CD14-positive monocyte (primary cell): ENCODE measurements at regions not wholly inside any gene's neighbourhood (a gene's known extent, or its start where the extent isn't known, plus 50 kb on each side); places are given as distances from the start of the nearest gene placed in this dataset.

Experiments used
- DNase-seq, 3 donors: peaks; one replicate each; pipeline ENCODE4 v3.0.0-alpha.2; 2011 to 2022
- H2AFZ ChIP-seq: 2 replicates; pipeline ENCODE4 v1.6.0; 2012; ENCODE audit warnings: mild to moderate bottlenecking, low read depth, low read length, inconsistent platforms; ENCODE audit not compliant: insufficient read depth, poor library complexity, severe bottlenecking
- H3K27ac ChIP-seq, 2 donors: 1 replicate in 1 of 2; 2 replicates in 1 of 2; pipeline ENCODE4 v1.5.1; 2012 to 2013; ENCODE audit warnings: low read length in 2 of 2, control low read depth in 1 of 2, inconsistent platforms in 1 of 2, low read depth in 1 of 2, mild to moderate bottlenecking in 1 of 2
- H3K27me3 ChIP-seq, 2 donors: one replicate each; pipeline versions ENCODE4 v1.6.0 to v1.6.1; 2011 to 2013; ENCODE audit warnings: low read length in 2 of 2; ENCODE audit not compliant: control insufficient read depth in 2 of 2, insufficient read depth in 2 of 2
- H3K36me3 ChIP-seq, 2 donors: replicated peaks in 1 of 2; 1 replicate in 1 of 2; 2 replicates in 1 of 2; pipeline versions ENCODE4 v1.5.1 to v1.6.1; 2012 to 2013; ENCODE audit warnings: low read length in 2 of 2, control low read depth in 1 of 2, inconsistent platforms in 1 of 2, mild to moderate bottlenecking in 1 of 2; ENCODE audit not compliant: insufficient read depth in 2 of 2, control insufficient read depth in 1 of 2
- H3K4me1 ChIP-seq, 2 donors: 1 replicate in 1 of 2; 2 replicates in 1 of 2; pipeline versions ENCODE4 v1.5.1 to v1.6.1; 2012 to 2013; ENCODE audit warnings: low read length in 2 of 2, control low read depth in 1 of 2, inconsistent platforms in 1 of 2, mild to moderate bottlenecking in 1 of 2, moderate library complexity in 1 of 2; ENCODE audit not compliant: insufficient read depth in 2 of 2, control insufficient read depth in 1 of 2
- H3K4me2 ChIP-seq: replicated peaks from 2 replicates; pipeline ENCODE3; 2012; ENCODE audit warnings: low read length, moderate library complexity, mild to moderate bottlenecking; ENCODE audit not compliant: poor library complexity, severe bottlenecking; ENCODE audit errors: extremely low read depth
- H3K4me3 ChIP-seq, 3 experiments: fragments of 200-600 bp in 1 of 3; sonication (generic) in 1 of 3; replicated peaks in 1 of 3; 1 replicate in 2 of 3; 2 replicates in 1 of 3; pipeline ENCODE4 v1.5.1; 2011 to 2013; ENCODE audit warnings: low read length in 3 of 3, mild to moderate bottlenecking in 3 of 3, control low read depth in 2 of 3, low read depth in 2 of 3, inconsistent platforms in 1 of 3, moderate library complexity in 1 of 3
- H3K79me2 ChIP-seq: 2 replicates; pipeline ENCODE4 v1.6.0; 2012; ENCODE audit warnings: mild to moderate bottlenecking, control low read depth, inconsistent platforms, low read length, moderate library complexity; ENCODE audit not compliant: insufficient read depth
- H3K9ac ChIP-seq: 2 replicates; pipeline ENCODE4 v1.6.0; 2017; ENCODE audit warnings: low read length, mild to moderate bottlenecking; ENCODE audit not compliant: insufficient read depth, poor library complexity, severe bottlenecking
- H3K9me3 ChIP-seq, 2 donors: replicated peaks in 1 of 2; 1 replicate in 1 of 2; 2 replicates in 1 of 2; pipeline versions ENCODE4 v1.5.1 to v1.6.1; 2012 to 2013; ENCODE audit warnings: low read length in 2 of 2, control low read depth in 1 of 2; ENCODE audit not compliant: control insufficient read depth in 1 of 2, insufficient read depth in 1 of 2
- H4K20me1 ChIP-seq: 2 replicates; pipeline ENCODE4 v1.6.0; 2012; ENCODE audit warnings: mild to moderate bottlenecking, low read length, control low read depth, moderate library complexity; ENCODE audit not compliant: insufficient read depth
- H3K27ac Mint-ChIP-seq, 7 donors: one replicate each; pipeline ENCODE4 v1.8.0; 2020; ENCODE audit warnings: mild to moderate bottlenecking in 7 of 7, mixed read lengths in 7 of 7, moderate library complexity in 6 of 7, inconsistent platforms in 2 of 7
- H3K27me3 Mint-ChIP-seq, 3 donors: one replicate each; pipeline ENCODE4 v1.8.0; 2021 to 2022; ENCODE audit warnings: low read depth in 3 of 3, mild to moderate bottlenecking in 3 of 3, mixed read lengths in 3 of 3, moderate library complexity in 3 of 3, inconsistent platforms in 1 of 3
- H3K36me3 Mint-ChIP-seq, 2 donors: one replicate each; pipeline ENCODE4 v1.8.0; 2020; ENCODE audit warnings: mixed read lengths in 2 of 2, inconsistent platforms in 1 of 2, mild to moderate bottlenecking in 1 of 2
- H3K4me1 Mint-ChIP-seq: one replicate; pipeline ENCODE4 v1.8.0; 2020; ENCODE audit warnings: mild to moderate bottlenecking, mixed read lengths
- H3K4me3 Mint-ChIP-seq, 2 donors: one replicate each; pipeline ENCODE4 v1.8.0; 2020; ENCODE audit warnings: mild to moderate bottlenecking in 2 of 2, mixed read lengths in 2 of 2, moderate library complexity in 1 of 2
- H3K9me3 Mint-ChIP-seq, 7 donors: one replicate each; pipeline ENCODE4 v1.8.0; 2020 to 2022; ENCODE audit warnings: mixed read lengths in 7 of 7, mild to moderate bottlenecking in 6 of 7, moderate library complexity in 6 of 7, inconsistent platforms in 2 of 7
- WGBS: methylation state at CpG from one replicate; pipeline ENCODE4 v1.1.5; 2013; ENCODE audit warnings: missing lambda C conversion rate; ENCODE audit not compliant: insufficient coverage; 5-methylcytosine and 5-hydroxymethylcytosine counted together
- intact Hi-C, 2 donors: fragments of 100-400 bp; cut with micrococcal nuclease; formaldehyde crosslinking; loops; one replicate each; pipeline versions ENCODE4 v1.15.0 to v1.15.1; 2023
- TF ChIP-seq, protein P1 (sequence below): fragments of 200-600 bp; IDR thresholded peaks from one replicate; pipeline ENCODE4 v1.8.0; 2022; ENCODE audit warnings: antibody characterized with exemption, mild to moderate bottlenecking

DNA sequence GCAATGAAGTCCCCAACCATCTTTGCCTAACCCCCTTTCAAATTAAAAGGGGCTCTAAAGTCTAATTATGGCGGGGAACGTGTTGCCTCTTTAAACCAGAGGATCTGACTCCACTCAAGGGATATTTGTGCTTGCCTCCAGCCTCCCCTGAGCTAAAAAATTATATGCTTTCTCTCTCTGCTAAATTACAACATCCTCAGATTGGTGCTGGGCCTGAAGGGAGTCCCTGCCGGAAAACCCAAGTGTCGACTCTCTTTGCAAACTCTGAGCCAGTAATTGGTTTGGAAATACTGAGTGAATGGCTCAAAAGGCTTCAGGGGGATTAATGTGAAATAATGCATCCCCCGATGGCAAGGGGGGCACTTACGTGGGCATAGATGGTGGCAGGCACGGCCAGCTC is 208.5 kb upstream of the TNRC6C start:
- no peak for DNase-seq
- H3K9ac ChIP-seq, result no peak overlapping the region
- H3K9me3 ChIP-seq, result peaks cover 2% of the 10 kb centered on the region in 2 donors
- H3K27me3 ChIP-seq, result no peaks in the 10 kb centered on the region
- no peak overlapping the region for H2AFZ ChIP-seq
- H3K27ac Mint-ChIP-seq, result peak overlapping the region in 2 of 7 donors; percentile 40 to 68
- intact Hi-C loops, result loop anchor here in 1 of 2 donors (10.0 kb wide), 1 partner anchor 205 kb away; no protein-coding TSS in a partner anchor
- H4K20me1 ChIP-seq, result no peaks in the 10 kb centered on the region
- no peak overlapping the region for H3K4me2 ChIP-seq
- no peak overlapping the region for H3K27ac ChIP-seq
- H3K36me3 Mint-ChIP-seq, result no peaks in the 10 kb centered on the region
- peaks cover 2 to 7% (median 3%) of the 10 kb centered on the region in 7 donors for H3K9me3 Mint-ChIP-seq
- TF ChIP-seq, protein P1, sequence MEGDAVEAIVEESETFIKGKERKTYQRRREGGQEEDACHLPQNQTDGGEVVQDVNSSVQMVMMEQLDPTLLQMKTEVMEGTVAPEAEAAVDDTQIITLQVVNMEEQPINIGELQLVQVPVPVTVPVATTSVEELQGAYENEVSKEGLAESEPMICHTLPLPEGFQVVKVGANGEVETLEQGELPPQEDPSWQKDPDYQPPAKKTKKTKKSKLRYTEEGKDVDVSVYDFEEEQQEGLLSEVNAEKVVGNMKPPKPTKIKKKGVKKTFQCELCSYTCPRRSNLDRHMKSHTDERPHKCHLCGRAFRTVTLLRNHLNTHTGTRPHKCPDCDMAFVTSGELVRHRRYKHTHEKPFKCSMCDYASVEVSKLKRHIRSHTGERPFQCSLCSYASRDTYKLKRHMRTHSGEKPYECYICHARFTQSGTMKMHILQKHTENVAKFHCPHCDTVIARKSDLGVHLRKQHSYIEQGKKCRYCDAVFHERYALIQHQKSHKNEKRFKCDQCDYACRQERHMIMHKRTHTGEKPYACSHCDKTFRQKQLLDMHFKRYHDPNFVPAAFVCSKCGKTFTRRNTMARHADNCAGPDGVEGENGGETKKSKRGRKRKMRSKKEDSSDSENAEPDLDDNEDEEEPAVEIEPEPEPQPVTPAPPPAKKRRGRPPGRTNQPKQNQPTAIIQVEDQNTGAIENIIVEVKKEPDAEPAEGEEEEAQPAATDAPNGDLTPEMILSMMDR, result no peak
- H3K4me3 ChIP-seq, result no peak overlapping the region
- H3K79me2 ChIP-seq, result no peaks in the 10 kb centered on the region
- 89% methylated on average over 7 of the region's 7 CpGs for WGBS
- no peaks in the 10 kb centered on the region for H3K4me1 ChIP-seq
- H3K4me3 Mint-ChIP-seq, result no peak overlapping the region
- H3K36me3 ChIP-seq, result no peaks in the 10 kb centered on the region
- H3K27me3 Mint-ChIP-seq, result peaks cover 0 to 2% (median 2%) of the 10 kb centered on the region in 3 donors
- H3K4me1 Mint-ChIP-seq, result no peaks in the 10 kb centered on the region

DNA sequence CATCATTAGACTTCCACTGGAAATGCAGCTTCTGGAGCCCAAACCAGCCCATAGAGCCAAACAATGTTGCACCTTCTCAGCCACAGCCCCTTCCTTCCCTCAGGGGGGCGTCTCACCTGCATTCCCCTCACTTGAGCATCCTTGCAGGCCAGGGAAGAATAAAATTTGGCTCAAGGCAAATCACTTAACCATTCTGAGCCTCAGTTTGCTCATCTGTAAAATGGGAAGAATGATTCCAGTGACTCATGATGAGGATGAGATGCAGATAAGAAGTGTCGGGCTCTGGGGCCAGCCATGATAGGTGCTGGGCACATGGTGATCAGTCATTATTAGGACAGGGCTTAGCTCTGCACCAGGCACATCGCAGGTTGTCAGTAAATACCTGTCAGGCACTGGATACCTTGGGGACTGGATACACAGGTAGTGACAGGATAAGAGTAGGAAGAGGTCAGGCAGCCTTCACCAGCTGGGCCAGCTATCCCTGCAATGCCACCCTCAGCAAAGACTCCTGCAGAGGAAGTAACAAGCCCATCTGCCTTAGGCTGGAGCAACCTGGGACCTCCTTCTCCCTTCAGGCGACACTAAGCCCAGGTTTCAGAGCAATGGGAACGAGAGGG is 208.0 kb upstream of the TNRC6C start:
- no peaks in the 10 kb centered on the region for H3K27me3 ChIP-seq
- no peak overlapping the region for H3K4me2 ChIP-seq
- H3K4me1 ChIP-seq, result no peaks in the 10 kb centered on the region
- DNase-seq, result no peak
- H3K4me3 ChIP-seq, result no peak overlapping the region
- no peak overlapping the region for H3K27ac ChIP-seq
- Mint-ChIP-seq H3K27me3 (peaks cover 0 to 2% (median 2%) of the 10 kb centered on the region in 3 donors), H3K4me1 (no peaks in the 10 kb centered on the region), H3K36me3 (no peaks in the 10 kb centered on the region), H3K4me3 (no peak overlapping the region), H3K9me3 (peaks cover 3 to 12% (median 7%) of the 10 kb centered on the region in 7 donors), H3K27ac (peak overlapping the region in 1 of 7 donors; percentile 50)
- TF ChIP-seq, protein P1, result no peak
- H4K20me1 ChIP-seq, result no peaks in the 10 kb centered on the region
- no peak overlapping the region for H2AFZ ChIP-seq
- H3K9me3 ChIP-seq, result peaks cover 4 to 7% of the 10 kb centered on the region in 2 donors
- WGBS, result 94% methylated on average over 5 of the region's 5 CpGs
- no peaks in the 10 kb centered on the region for H3K36me3 ChIP-seq
- no peak overlapping the region for H3K9ac ChIP-seq
- intact Hi-C loops, result no loop called here
- no peaks in the 10 kb centered on the region for H3K79me2 ChIP-seq
